GM21529 (cell line): ENCODE measurements at regions not wholly inside any gene's neighbourhood (a gene's known extent, or its start where the extent isn't known, plus 50 kb on each side); places are given as distances from the start of the nearest gene placed in this dataset.

ENCODE experiments used
- ATAC-seq: cut with Tn5 transposase; IDR thresholded peaks from one replicate; pipeline ENCODE4 v1.9.1; 2021; ENCODE audit not compliant: unreplicated experiment

- no peak for ATAC-seq
Measured at GRCh38 chr12:29086325-29087271, 62.5 kb upstream of the FAR2 start.

- ATAC-seq: no peak
Measured at GRCh38 chr12:29088611-29089219, 60.4 kb upstream of the FAR2 start.
